ENCODE measurements at regions not wholly inside any gene's neighbourhood (a gene's known extent, or its start where the extent isn't known, plus 50 kb on each side); places are given as distances from the start of the nearest gene placed in this dataset.

DNA sequence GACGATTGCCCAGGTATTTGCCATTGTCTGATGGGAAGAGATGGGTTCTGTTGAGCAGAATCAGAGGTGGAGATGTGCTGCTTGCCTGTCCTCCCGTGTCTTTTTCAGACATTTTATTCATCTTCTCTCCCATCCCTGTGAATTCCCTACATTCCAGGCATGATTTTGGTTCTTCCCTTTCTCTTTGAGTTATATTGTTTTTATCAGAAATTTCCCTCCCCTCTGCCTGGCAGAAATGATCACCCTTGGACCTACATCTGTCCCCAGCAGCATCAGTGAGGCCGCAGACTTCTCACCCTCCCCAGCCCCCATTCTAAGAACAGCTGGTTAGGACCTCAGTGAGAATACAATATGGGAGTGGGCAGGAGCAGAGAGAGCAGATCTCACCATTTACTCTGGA is 640.2 kb downstream of the CCDC171 start:
- no peak overlapping the region for H3K4me3 ChIP-seq (ENCODE audit: low read depth in 1 of 3, low read length in 3 of 3)
- peaks cover 0 to 4% (median 2%) of the 10 kb centered on the region in 4 donors for H3K9me3 ChIP-seq (ENCODE audit: control insufficient read depth in 4 of 4, low read length in 3 of 4)
- no peak for DNase-seq (ENCODE audit: low spot score)
- TF ChIP-seq CTCF (IDR thresholded peaks at IDR 0.05; ENCODE audit: low read depth, low read length, missing input control) (no peak), MAX (IDR thresholded peaks at IDR 0.05) (no peak), RAD21 (IDR thresholded peaks at IDR 0.05) (no peak), FOXA1 (IDR thresholded peaks at IDR 0.05) (no peak)
- TF ChIP-seq, protein P1, sequence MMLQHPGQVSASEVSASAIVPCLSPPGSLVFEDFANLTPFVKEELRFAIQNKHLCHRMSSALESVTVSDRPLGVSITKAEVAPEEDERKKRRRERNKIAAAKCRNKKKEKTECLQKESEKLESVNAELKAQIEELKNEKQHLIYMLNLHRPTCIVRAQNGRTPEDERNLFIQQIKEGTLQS (IDR thresholded peaks at IDR 0.05), result no peak
- no peaks in the 10 kb centered on the region for H3K27me3 ChIP-seq (ENCODE audit: control insufficient read depth in 4 of 4, insufficient read depth in 4 of 4, low read length in 3 of 4)
- no peak overlapping the region for H3K27ac ChIP-seq (ENCODE audit: low read depth in 1 of 2, low read length in 2 of 2)
- no peak overlapping the region for H3K9ac ChIP-seq (ENCODE audit: low read depth in 1 of 2, low read length in 2 of 2)
- peaks cover 0 to 2% (median 0%) of the 10 kb centered on the region in 4 donors for H3K36me3 ChIP-seq (ENCODE audit: control insufficient read depth in 4 of 4, insufficient read depth in 3 of 4, low read depth in 1 of 4, low read length in 3 of 4)
- H3K4me1 ChIP-seq (ENCODE audit: control insufficient read depth in 4 of 4, insufficient read depth in 4 of 4, low read length in 3 of 4), result peaks cover 0 to 4% (median 0%) of the 10 kb centered on the region in 4 donors
- WGBS, result 77% methylated on average over 3 of the region's 3 CpGs

DNA sequence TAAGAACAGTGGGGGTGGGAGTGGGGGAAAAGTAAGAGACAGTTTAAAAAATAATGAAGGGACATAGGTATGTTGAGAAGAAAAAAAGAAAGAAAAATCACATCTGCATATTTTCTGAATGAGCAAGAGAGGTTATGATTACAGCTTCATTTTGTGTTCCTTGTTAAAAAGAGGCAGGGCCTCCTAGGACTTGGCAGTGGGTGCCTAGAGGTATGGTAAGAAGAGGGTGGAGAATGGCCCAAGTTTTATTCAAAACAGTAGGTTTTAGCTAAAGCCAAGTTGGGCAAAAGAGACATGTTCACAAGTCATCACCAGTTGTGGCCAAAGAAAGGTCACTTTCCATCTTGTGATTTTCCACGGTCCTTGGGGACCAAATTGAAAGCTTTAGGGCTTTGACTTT is 643.4 kb downstream of the CCDC171 start:
- DNase-seq (ENCODE audit: low spot score), result no peak
- no peak overlapping the region for H3K27ac ChIP-seq (ENCODE audit: low read depth in 1 of 2, low read length in 2 of 2)
- TF ChIP-seq HNF4A (conservative IDR thresholded peaks at IDR 0.05) (no peak), FOXA1 (IDR thresholded peaks at IDR 0.05) (no peak), HNF4G (IDR thresholded peaks at IDR 0.05) (no peak), ZBTB33 (IDR thresholded peaks at IDR 0.05) (no peak), RXRA (IDR thresholded peaks at IDR 0.05) (no peak), GABPA (IDR thresholded peaks at IDR 0.05 in 1 of 2, conservative IDR thresholded peaks at IDR 0.05 in 1 of 2) (no peak), NR2F2 (IDR thresholded peaks at IDR 0.05) (no peak), JUND (IDR thresholded peaks at IDR 0.05) (no peak), FOXA2 (IDR thresholded peaks at IDR 0.05) (no peak), MAX (IDR thresholded peaks at IDR 0.05) (no peak), TAF1 (conservative IDR thresholded peaks at IDR 0.05) (no peak), SP1 (IDR thresholded peaks at IDR 0.05) (no peak), EGR1 (IDR thresholded peaks at IDR 0.05; ENCODE audit: low read depth in 2 of 2) (no peak), RAD21 (IDR thresholded peaks at IDR 0.05) (no peak), YY1 (IDR thresholded peaks at IDR 0.05) (no peak), CTCF (IDR thresholded peaks at IDR 0.05; ENCODE audit: low read depth, low read length, missing input control) (no peak)
- TF ChIP-seq, protein P2, sequence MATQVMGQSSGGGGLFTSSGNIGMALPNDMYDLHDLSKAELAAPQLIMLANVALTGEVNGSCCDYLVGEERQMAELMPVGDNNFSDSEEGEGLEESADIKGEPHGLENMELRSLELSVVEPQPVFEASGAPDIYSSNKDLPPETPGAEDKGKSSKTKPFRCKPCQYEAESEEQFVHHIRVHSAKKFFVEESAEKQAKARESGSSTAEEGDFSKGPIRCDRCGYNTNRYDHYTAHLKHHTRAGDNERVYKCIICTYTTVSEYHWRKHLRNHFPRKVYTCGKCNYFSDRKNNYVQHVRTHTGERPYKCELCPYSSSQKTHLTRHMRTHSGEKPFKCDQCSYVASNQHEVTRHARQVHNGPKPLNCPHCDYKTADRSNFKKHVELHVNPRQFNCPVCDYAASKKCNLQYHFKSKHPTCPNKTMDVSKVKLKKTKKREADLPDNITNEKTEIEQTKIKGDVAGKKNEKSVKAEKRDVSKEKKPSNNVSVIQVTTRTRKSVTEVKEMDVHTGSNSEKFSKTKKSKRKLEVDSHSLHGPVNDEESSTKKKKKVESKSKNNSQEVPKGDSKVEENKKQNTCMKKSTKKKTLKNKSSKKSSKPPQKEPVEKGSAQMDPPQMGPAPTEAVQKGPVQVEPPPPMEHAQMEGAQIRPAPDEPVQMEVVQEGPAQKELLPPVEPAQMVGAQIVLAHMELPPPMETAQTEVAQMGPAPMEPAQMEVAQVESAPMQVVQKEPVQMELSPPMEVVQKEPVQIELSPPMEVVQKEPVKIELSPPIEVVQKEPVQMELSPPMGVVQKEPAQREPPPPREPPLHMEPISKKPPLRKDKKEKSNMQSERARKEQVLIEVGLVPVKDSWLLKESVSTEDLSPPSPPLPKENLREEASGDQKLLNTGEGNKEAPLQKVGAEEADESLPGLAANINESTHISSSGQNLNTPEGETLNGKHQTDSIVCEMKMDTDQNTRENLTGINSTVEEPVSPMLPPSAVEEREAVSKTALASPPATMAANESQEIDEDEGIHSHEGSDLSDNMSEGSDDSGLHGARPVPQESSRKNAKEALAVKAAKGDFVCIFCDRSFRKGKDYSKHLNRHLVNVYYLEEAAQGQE (IDR thresholded peaks at IDR 0.05), result no peak
- TF ChIP-seq, protein P1 (IDR thresholded peaks at IDR 0.05), result no peak
- H3K4me3 ChIP-seq (ENCODE audit: low read depth in 1 of 3, low read length in 3 of 3), result no peak overlapping the region
- H3K9me3 ChIP-seq (ENCODE audit: control insufficient read depth in 4 of 4, low read length in 3 of 4), result no peaks in the 10 kb centered on the region
- no peaks in the 10 kb centered on the region for H3K36me3 ChIP-seq (ENCODE audit: control insufficient read depth in 4 of 4, insufficient read depth in 3 of 4, low read depth in 1 of 4, low read length in 3 of 4)
- H3K4me1 ChIP-seq (ENCODE audit: control insufficient read depth in 4 of 4, insufficient read depth in 4 of 4, low read length in 3 of 4), result peaks cover 0 to 4% (median 0%) of the 10 kb centered on the region in 4 donors
- H3K9ac ChIP-seq (ENCODE audit: low read depth in 1 of 2, low read length in 2 of 2), result no peak overlapping the region
- 85% methylated on average over 1 of the region's 1 CpG for WGBS
- H3K27me3 ChIP-seq (ENCODE audit: control insufficient read depth in 4 of 4, insufficient read depth in 4 of 4, low read length in 3 of 4), result no peaks in the 10 kb centered on the region

All from liver (tissue), 8 donors.